Left lung (tissue), 4 donors: ENCODE measurements at regions not wholly inside any gene's neighbourhood (a gene's known extent, or its start where the extent isn't known, plus 50 kb on each side); places are given as distances from the start of the nearest gene placed in this dataset.

Experiments
- ATAC-seq: fragments of 200-7000 bp; cut with Tn5 transposase; one replicate; pipeline ENCODE4 v1.9.1; 2020; ENCODE audit warnings: moderate library complexity
- DNase-seq, 4 donors: peaks; one replicate each; pipeline ENCODE4 v3.0.0-alpha.2; 2013 to 2020
- H3K27ac ChIP-seq, 2 donors: fragments of 200-600 bp; sonication (generic) in 1 of 2; one replicate each; pipeline versions ENCODE4 v1.5.0 to v1.8.0; 2020 to 2021
- H3K27me3 ChIP-seq, 2 donors: fragments of 200-600 bp; sonication (generic) in 1 of 2; one replicate each; pipeline versions ENCODE4 v1.5.0 to v1.8.0; 2020 to 2021
- H3K36me3 ChIP-seq, 2 donors: fragments of 200-600 bp; sonication (generic) in 1 of 2; one replicate each; pipeline versions ENCODE4 v1.5.0 to v1.8.0; 2020 to 2021
- H3K4me1 ChIP-seq, 2 donors: fragments of 200-600 bp; one replicate each; pipeline ENCODE4 v1.8.0; 2021
- H3K4me3 ChIP-seq, 2 donors: fragments of 200-600 bp; sonication (generic) in 1 of 2; one replicate each; pipeline versions ENCODE4 v1.5.0 to v1.8.0; 2020 to 2021; ENCODE audit warnings: mild to moderate bottlenecking in 1 of 2
- H3K9me3 ChIP-seq, 2 donors: fragments of 200-600 bp; sonication (generic) in 1 of 2; one replicate each; pipeline versions ENCODE4 v1.5.0 to v1.8.0; 2020 to 2021
- intact Hi-C, 2 donors: fragments of 100-400 bp; cut with DNase I; formaldehyde crosslinking; loops; one replicate each; pipeline versions ENCODE4 v1.11.2 to v1.14.2; 2022
- TF ChIP-seq, protein P1 (sequence below), 2 donors: fragments of 200-600 bp; sonication (generic) in 1 of 2; IDR thresholded peaks; one replicate each; pipeline versions ENCODE4 v1.5.0 to v1.8.0; 2021; ENCODE audit warnings: antibody characterized with exemption in 2 of 2
- donor health status: DM: no; HTN: yes; CAD: no.
- donor health status: DM: no; HTN: no; CAD: no.

DNA sequence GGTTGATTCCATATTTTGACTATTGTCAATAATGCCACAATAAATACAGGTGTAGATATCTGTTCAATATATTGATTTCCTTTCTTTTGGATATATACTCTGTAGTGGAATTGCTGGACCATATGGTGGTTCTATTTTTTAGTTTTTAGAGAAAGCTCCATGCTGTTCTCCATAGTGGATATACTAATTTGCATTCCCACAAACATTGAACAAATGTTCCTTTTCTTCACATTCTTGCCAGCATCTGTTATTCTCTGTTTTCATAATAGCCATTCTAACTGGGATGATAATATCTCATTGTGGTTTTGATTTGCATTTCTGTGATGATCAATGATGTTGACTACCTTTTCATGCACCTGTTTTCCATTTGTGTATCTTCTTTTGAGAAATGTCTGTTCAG is 973.7 kb downstream of the REEP3 start:
- no peak for DNase-seq
- no peak for ATAC-seq
- no peak overlapping the region for H3K4me3 ChIP-seq
- TF ChIP-seq, protein P1, sequence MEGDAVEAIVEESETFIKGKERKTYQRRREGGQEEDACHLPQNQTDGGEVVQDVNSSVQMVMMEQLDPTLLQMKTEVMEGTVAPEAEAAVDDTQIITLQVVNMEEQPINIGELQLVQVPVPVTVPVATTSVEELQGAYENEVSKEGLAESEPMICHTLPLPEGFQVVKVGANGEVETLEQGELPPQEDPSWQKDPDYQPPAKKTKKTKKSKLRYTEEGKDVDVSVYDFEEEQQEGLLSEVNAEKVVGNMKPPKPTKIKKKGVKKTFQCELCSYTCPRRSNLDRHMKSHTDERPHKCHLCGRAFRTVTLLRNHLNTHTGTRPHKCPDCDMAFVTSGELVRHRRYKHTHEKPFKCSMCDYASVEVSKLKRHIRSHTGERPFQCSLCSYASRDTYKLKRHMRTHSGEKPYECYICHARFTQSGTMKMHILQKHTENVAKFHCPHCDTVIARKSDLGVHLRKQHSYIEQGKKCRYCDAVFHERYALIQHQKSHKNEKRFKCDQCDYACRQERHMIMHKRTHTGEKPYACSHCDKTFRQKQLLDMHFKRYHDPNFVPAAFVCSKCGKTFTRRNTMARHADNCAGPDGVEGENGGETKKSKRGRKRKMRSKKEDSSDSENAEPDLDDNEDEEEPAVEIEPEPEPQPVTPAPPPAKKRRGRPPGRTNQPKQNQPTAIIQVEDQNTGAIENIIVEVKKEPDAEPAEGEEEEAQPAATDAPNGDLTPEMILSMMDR (IDR thresholded peaks at IDR 0.05), result no peak
- no peaks in the 10 kb centered on the region for H3K27me3 ChIP-seq
- intact Hi-C loops, result no loop called here
- no peaks in the 10 kb centered on the region for H3K4me1 ChIP-seq
- peaks cover 0 to 7% of the 10 kb centered on the region in 2 donors for H3K9me3 ChIP-seq
- no peaks in the 10 kb centered on the region for H3K36me3 ChIP-seq
- H3K27ac ChIP-seq, result no peak overlapping the region

DNA sequence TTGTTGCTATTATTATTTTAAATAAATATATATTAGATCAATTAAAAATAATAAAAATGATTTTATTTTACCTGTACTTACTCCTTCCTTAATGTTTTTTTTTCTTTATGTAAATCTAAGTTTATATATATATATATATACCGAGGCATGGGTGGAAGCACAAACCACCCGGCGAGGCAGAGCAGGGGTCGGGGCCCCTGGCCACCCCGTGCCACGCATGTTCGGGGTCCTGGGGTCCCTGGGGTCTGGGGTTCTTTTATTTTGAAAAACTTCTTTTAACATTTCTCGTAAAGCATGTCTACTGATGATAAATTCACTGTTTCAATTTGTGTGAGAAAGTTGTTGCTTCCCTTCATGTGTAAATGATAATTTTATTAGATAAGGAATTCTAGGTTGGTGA is 976.1 kb downstream of the REEP3 start:
- intact Hi-C loops, result no loop called here
- H3K27me3 ChIP-seq, result no peaks in the 10 kb centered on the region
- TF ChIP-seq, protein P1 (IDR thresholded peaks at IDR 0.05), result no peak

DNA sequence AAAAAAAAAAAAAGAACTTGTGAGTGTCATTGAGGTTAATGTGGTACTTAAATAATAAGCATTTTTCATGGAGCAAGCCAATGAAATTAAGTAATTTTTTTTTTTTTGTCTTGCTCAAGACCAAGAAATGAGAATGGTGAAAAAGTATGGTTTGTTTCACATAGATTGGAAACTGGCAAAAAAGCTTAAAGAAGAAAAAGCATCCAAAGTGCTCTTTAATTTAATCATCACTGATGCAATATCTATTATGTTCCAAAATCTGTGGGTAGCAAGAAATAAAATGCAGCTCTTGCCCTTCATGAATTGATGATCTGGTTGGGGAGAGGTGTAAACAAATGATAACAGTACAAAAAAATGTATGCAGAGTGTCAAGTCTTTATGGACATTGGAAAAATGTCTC is 980.6 kb downstream of the REEP3 start:
- no peaks in the 10 kb centered on the region for H3K4me1 ChIP-seq
- H3K27me3 ChIP-seq, result no peaks in the 10 kb centered on the region
- intact Hi-C loops, result no loop called here
- H3K4me3 ChIP-seq, result no peak overlapping the region
- no peak for DNase-seq
- no peaks in the 10 kb centered on the region for H3K36me3 ChIP-seq
- no peak overlapping the region for H3K27ac ChIP-seq
- H3K9me3 ChIP-seq, result no peaks in the 10 kb centered on the region
- TF ChIP-seq, protein P1 (IDR thresholded peaks at IDR 0.05), result no peak
- no peak for ATAC-seq

More for the DNA sequence above, 976.1 kb downstream of the REEP3 start:
- Histone ChIP-seq H3K4me1 (no peaks in the 10 kb centered on the region), H3K9me3 (peaks cover 0 to 7% of the 10 kb centered on the region in 2 donors), H3K27ac (no peak overlapping the region), H3K36me3 (no peaks in the 10 kb centered on the region), H3K4me3 (no peak overlapping the region)
- ATAC-seq (no peak), DNase-seq (no peak)

DNA sequence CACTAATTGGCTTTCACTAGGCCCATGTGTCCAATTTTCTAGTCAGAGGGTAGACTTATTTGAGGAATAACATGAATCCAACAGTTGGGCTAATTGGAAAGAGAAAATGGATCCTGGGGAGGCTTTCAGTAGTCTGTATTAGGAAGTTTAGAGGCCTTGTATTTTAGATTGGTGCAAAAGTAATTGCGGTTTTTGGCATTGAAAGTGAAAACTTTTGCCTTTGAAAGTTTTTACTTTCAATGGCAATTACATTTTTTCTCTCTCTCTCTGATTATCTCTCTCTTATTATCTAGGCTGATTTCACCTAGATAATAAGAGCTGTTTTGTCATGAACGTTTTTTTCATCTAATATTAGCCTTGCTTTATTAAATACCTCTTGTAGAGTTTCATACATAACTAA is 981.7 kb downstream of the REEP3 start:
- Histone ChIP-seq H3K36me3 (no peaks in the 10 kb centered on the region), H3K4me3 (no peak overlapping the region), H3K27me3 (no peaks in the 10 kb centered on the region), H3K9me3 (no peaks in the 10 kb centered on the region), H3K27ac (no peak overlapping the region), H3K4me1 (no peaks in the 10 kb centered on the region)
- TF ChIP-seq, protein P1 (IDR thresholded peaks at IDR 0.05), result no peak
- ATAC-seq (no peak), DNase-seq (no peak)
- intact Hi-C loops, result no loop called here

DNA sequence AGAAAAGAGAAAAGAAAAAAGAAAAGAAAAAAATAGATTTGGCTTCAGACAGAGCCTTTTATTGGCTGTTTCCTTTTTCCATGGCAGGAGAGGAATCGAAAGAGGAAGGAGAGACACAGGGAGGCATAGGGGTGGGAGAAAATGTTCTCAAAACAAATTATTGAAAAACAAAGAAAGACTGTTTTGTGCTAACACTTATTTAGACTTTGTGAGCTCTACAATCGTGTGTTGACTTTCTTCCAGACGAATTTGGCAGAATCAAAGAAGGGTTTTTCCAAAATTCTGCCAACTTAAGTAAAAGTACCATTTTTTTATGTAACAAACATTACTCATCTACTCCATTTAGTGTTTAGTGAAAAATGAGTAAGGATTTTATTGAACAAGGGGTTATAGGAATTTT is 982.2 kb downstream of the REEP3 start:
- no peaks in the 10 kb centered on the region for H3K9me3 ChIP-seq
- H3K27me3 ChIP-seq, result no peaks in the 10 kb centered on the region
- H3K27ac ChIP-seq, result no peak overlapping the region
- DNase-seq (no peak), ATAC-seq (no peak)
- intact Hi-C loops, result no loop called here
- no peaks in the 10 kb centered on the region for H3K4me1 ChIP-seq
- H3K36me3 ChIP-seq, result no peaks in the 10 kb centered on the region
- TF ChIP-seq, protein P1 (IDR thresholded peaks at IDR 0.05), result no peak
- no peak overlapping the region for H3K4me3 ChIP-seq
